Amniotic epithelial cell (primary cell): ENCODE measurements at regions not wholly inside any gene's neighbourhood (a gene's known extent, or its start where the extent isn't known, plus 50 kb on each side); places are given as distances from the start of the nearest gene placed in this dataset.

Source experiments
- DNase-seq: peaks from one replicate; pipeline ENCODE4 v3.0.0-alpha.2; 2010; ENCODE audit warnings: low read depth

- DNase-seq, result peak; percentile 85
Measured at GRCh38 chr16:73214825-73215677, 167.1 kb upstream of the ZFHX3 start.

GRCh38 chr16:73213732-73214455, 166.0 kb upstream of the ZFHX3 start:
- DNase-seq, result no peak

GRCh38 chr16:73212431-73212830, 164.5 kb upstream of the ZFHX3 start:
- DNase-seq, result no peak

GRCh38 chr16:73210686-73211085, 162.8 kb upstream of the ZFHX3 start:
- DNase-seq, result no peak

- no peak for DNase-seq
Measured at GRCh38 chr16:73210084-73210483, 162.2 kb upstream of the ZFHX3 start.

- no peak for DNase-seq
Measured at GRCh38 chr16:73209190-73209589, 161.3 kb upstream of the ZFHX3 start.

- peak; percentile 78 for DNase-seq
Measured at GRCh38 chr16:73206151-73206707, 158.3 kb upstream of the ZFHX3 start.

- no peak for DNase-seq
Measured at GRCh38 chr16:73205153-73205886, 157.4 kb upstream of the ZFHX3 start.

GRCh38 chr16:73204359-73205152, 156.6 kb upstream of the ZFHX3 start:
- no peak for DNase-seq

- DNase-seq, result peak; percentile 62
Measured at GRCh38 chr16:73202161-73202729, 154.3 kb upstream of the ZFHX3 start.

- DNase-seq, result no peak
Measured at GRCh38 chr16:73199214-73199613, 151.3 kb upstream of the ZFHX3 start.

GRCh38 chr16:73198481-73198880, 150.6 kb upstream of the ZFHX3 start:
- DNase-seq, result no peak

- no peak for DNase-seq
Measured at GRCh38 chr16:73197598-73197997, 149.7 kb upstream of the ZFHX3 start.

GRCh38 chr16:73196670-73197069, 148.7 kb upstream of the ZFHX3 start:
- peak; percentile 69 for DNase-seq

- no peak for DNase-seq
Measured at GRCh38 chr16:73193464-73193863, 145.5 kb upstream of the ZFHX3 start.

GRCh38 chr16:73192232-73192894, 144.4 kb upstream of the ZFHX3 start:
- no peak for DNase-seq

GRCh38 chr16:73191660-73192046, 143.7 kb upstream of the ZFHX3 start:
- no peak for DNase-seq

- no peak for DNase-seq
Measured at GRCh38 chr16:73190688-73191659, 143.0 kb upstream of the ZFHX3 start.

- no peak for DNase-seq
Measured at GRCh38 chr16:73190256-73190655, 142.3 kb upstream of the ZFHX3 start.
